GM10248 (cell line): ENCODE measurements at regions not wholly inside any gene's neighbourhood (a gene's known extent, or its start where the extent isn't known, plus 50 kb on each side); places are given as distances from the start of the nearest gene placed in this dataset.

Experiments used
- CTCF ChIA-PET: fragments of 300-600 bp; sonication (Branson Sonifier 250); formaldehyde crosslinking; extraction: SDS; loops from one replicate; lab custom pipeline; 2021; ENCODE audit warnings: antibody characterized with exemption; lab: Yijun Ruan, JAX
- POLR2A ChIA-PET: fragments of 350-650 bp; sonication (Branson Sonifier 250); formaldehyde crosslinking; extraction: SDS; loops from one replicate; lab custom pipeline; 2020; ENCODE audit warnings: antibody characterized with exemption; lab: Yijun Ruan, JAX
- DNase-seq: peaks from one replicate; pipeline ENCODE4 v3.0.0; 2012; ENCODE audit errors: extremely low spot score
- CTCF ChIP-seq: IDR thresholded peaks from 2 replicates; pipeline ENCODE4 v1.5.1; 2012; ENCODE audit warnings: mild to moderate bottlenecking, low read depth; ENCODE audit errors: extremely low read depth, missing control alignments, control extremely low read depth

- POLR2A ChIA-PET: no interaction called here
- TF ChIP-seq CTCF: peak; percentile 10
- DNase-seq: no peak
- CTCF ChIA-PET: interaction anchor here (0.6 kb wide), 1 partner anchor 12 kb away, joined by 3 read pairs; no protein-coding TSS in a partner anchor
Measured at GRCh38 chr20:8082025-8082424, 50.0 kb upstream of the PLCB1 start.
